ENCODE measurements at regions not wholly inside any gene's neighbourhood (a gene's known extent, or its start where the extent isn't known, plus 50 kb on each side); places are given as distances from the start of the nearest gene placed in this dataset.

- DNase-seq (no peak), ATAC-seq (no peak)
- 66% methylated on average over 5 of the region's 5 CpGs for WGBS (ENCODE audit: insufficient coverage)
- H3K4me1 Mint-ChIP-seq = no peaks in the 10 kb centered on the region
- Histone ChIP-seq H3K27ac (ENCODE audit: low read length) (no peak overlapping the region), H3K4me1 (ENCODE audit: control insufficient read depth, insufficient read depth, low read length) (no peaks in the 10 kb centered on the region), H3K9me3 (ENCODE audit: control insufficient read depth, insufficient read depth, low read length) (no peaks in the 10 kb centered on the region), H3K4me3 (ENCODE audit: low read length) (no peak overlapping the region), H3K36me3 (ENCODE audit: control insufficient read depth, insufficient read depth, low read length) (no peaks in the 10 kb centered on the region), H3K27me3 (ENCODE audit: control insufficient read depth, insufficient read depth, low read length) (no peaks in the 10 kb centered on the region)
- H3K9me3 Mint-ChIP-seq = no peaks in the 10 kb centered on the region
- no peaks in the 10 kb centered on the region for H3K36me3 Mint-ChIP-seq
- TF ChIP-seq CTCF (IDR thresholded peaks at IDR 0.05) = no peak
- H3K4me3 Mint-ChIP-seq = no peak overlapping the region
- intact Hi-C loops (cut with micrococcal nuclease) = no loop called here
- H3K27ac Mint-ChIP-seq = no peak overlapping the region
- H3K27me3 Mint-ChIP-seq (ENCODE audit: low read depth in 2 of 2) = peaks cover 0 to 13% of the 10 kb centered on the region in 2 donors
These were observed 97.0 kb upstream of the PTPRM start for GRCh38 chr18:7470101-7470500.

DNA sequence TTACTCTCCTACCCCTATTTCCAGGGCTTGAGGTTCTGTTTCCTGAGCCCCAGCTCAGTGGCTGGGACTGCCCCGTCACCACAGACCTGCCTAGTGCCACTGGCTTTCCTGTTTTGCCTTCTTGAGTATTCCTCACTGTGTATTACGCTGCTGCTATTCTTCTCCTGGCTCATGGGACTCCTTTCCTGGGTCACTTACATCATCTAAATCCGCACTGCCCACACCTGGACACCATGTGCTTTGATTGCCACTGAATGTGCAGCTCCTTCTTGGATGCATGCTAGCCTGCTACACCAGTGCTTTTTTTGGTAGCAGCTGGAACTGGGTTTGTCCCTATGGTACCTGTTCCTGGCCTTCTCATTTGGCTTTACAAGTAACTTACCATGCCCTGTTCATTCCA is 96.6 kb upstream of the PTPRM start:
- Histone ChIP-seq H3K4me1 (ENCODE audit: control insufficient read depth, insufficient read depth, low read length) (no peaks in the 10 kb centered on the region), H3K27ac (ENCODE audit: low read length) (no peak overlapping the region), H3K4me3 (ENCODE audit: low read length) (no peak overlapping the region), H3K27me3 (ENCODE audit: control insufficient read depth, insufficient read depth, low read length) (no peaks in the 10 kb centered on the region), H3K36me3 (ENCODE audit: control insufficient read depth, insufficient read depth, low read length) (no peaks in the 10 kb centered on the region), H3K9me3 (ENCODE audit: control insufficient read depth, insufficient read depth, low read length) (no peaks in the 10 kb centered on the region)
- Mint-ChIP-seq H3K4me3 (no peak overlapping the region), H3K36me3 (no peaks in the 10 kb centered on the region), H3K27ac (no peak overlapping the region), H3K9me3 (no peaks in the 10 kb centered on the region), H3K27me3 (ENCODE audit: low read depth in 2 of 2) (peaks cover 0 to 13% of the 10 kb centered on the region in 2 donors), H3K4me1 (no peaks in the 10 kb centered on the region)
- intact Hi-C loops (cut with micrococcal nuclease) = no loop called here
- 67% methylated on average over 3 of the region's 3 CpGs for WGBS (ENCODE audit: insufficient coverage)
- ATAC-seq (no peak), DNase-seq (no peak)
- TF ChIP-seq CTCF (IDR thresholded peaks at IDR 0.05) = no peak

DNA sequence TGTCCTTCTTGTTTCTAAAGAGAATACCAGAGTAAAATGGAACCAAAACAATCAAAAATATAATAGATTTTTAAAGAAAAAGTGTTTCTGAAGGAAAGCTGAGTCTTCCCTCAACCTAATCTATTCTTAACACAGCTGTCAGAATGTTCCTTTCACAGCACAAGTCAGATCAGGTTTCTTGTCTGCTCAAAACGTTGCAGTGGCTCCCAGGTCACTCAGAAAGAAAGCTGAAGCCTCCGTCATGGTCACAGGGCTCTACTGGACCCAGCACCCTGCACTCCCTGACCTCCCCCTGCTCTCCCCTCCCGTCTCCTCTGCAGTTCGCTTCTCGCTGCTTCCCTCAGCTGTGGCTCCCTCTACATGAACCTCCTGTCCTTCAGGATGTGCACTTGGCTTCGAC is 90.7 kb upstream of the PTPRM start:
- no peak overlapping the region for H3K4me3 ChIP-seq (ENCODE audit: low read length)
- no peak overlapping the region for H3K27ac Mint-ChIP-seq
- no peaks in the 10 kb centered on the region for H3K27me3 ChIP-seq (ENCODE audit: control insufficient read depth, insufficient read depth, low read length)
- H3K36me3 Mint-ChIP-seq = no peaks in the 10 kb centered on the region
- no peak overlapping the region for H3K4me3 Mint-ChIP-seq
- intact Hi-C loops (cut with micrococcal nuclease) = no loop called here
- no peak for TF ChIP-seq CTCF (IDR thresholded peaks at IDR 0.05)
- no peaks in the 10 kb centered on the region for H3K4me1 ChIP-seq (ENCODE audit: control insufficient read depth, insufficient read depth, low read length)
- no peaks in the 10 kb centered on the region for H3K9me3 Mint-ChIP-seq
- no peaks in the 10 kb centered on the region for H3K36me3 ChIP-seq (ENCODE audit: control insufficient read depth, insufficient read depth, low read length)
- H3K9me3 ChIP-seq (ENCODE audit: control insufficient read depth, insufficient read depth, low read length) = no peaks in the 10 kb centered on the region
- H3K4me1 Mint-ChIP-seq = no peaks in the 10 kb centered on the region
- WGBS (ENCODE audit: insufficient coverage) = 73% methylated on average over 6 of the region's 6 CpGs
- no peak for DNase-seq
- ATAC-seq = no peak
- no peaks in the 10 kb centered on the region for H3K27me3 Mint-ChIP-seq (ENCODE audit: low read depth in 2 of 2)
- H3K27ac ChIP-seq (ENCODE audit: low read length) = no peak overlapping the region

- H3K36me3 ChIP-seq (ENCODE audit: control insufficient read depth, insufficient read depth, low read length) = no peaks in the 10 kb centered on the region
- Mint-ChIP-seq H3K4me3 (no peak overlapping the region), H3K36me3 (no peaks in the 10 kb centered on the region), H3K27ac (no peak overlapping the region), H3K4me1 (no peaks in the 10 kb centered on the region), H3K9me3 (no peaks in the 10 kb centered on the region), H3K27me3 (ENCODE audit: low read depth in 2 of 2) (no peaks in the 10 kb centered on the region)
- 100% methylated on average over 4 of the region's 6 CpGs for WGBS (ENCODE audit: insufficient coverage)
- DNase-seq = no peak
- no peaks in the 10 kb centered on the region for H3K9me3 ChIP-seq (ENCODE audit: control insufficient read depth, insufficient read depth, low read length)
- H3K4me1 ChIP-seq (ENCODE audit: control insufficient read depth, insufficient read depth, low read length) = no peaks in the 10 kb centered on the region
- H3K27me3 ChIP-seq (ENCODE audit: control insufficient read depth, insufficient read depth, low read length) = no peaks in the 10 kb centered on the region
- no peak overlapping the region for H3K27ac ChIP-seq (ENCODE audit: low read length)
- intact Hi-C loops (cut with micrococcal nuclease) = no loop called here
- ATAC-seq = no peak
- TF ChIP-seq CTCF (IDR thresholded peaks at IDR 0.05) = no peak
- H3K4me3 ChIP-seq (ENCODE audit: low read length) = no peak overlapping the region
These were observed 87.4 kb upstream of the PTPRM start for GRCh38 chr18:7479756-7480155.
